HG02642 (cell line): ENCODE measurements at regions not wholly inside any gene's neighbourhood (a gene's known extent, or its start where the extent isn't known, plus 50 kb on each side); places are given as distances from the start of the nearest gene placed in this dataset.

Experiments used
- ATAC-seq: cut with Tn5 transposase; IDR thresholded peaks from one replicate; pipeline ENCODE4 v1.9.1; 2021; ENCODE audit warnings: mild to moderate bottlenecking; ENCODE audit not compliant: unreplicated experiment, poor library complexity

DNA sequence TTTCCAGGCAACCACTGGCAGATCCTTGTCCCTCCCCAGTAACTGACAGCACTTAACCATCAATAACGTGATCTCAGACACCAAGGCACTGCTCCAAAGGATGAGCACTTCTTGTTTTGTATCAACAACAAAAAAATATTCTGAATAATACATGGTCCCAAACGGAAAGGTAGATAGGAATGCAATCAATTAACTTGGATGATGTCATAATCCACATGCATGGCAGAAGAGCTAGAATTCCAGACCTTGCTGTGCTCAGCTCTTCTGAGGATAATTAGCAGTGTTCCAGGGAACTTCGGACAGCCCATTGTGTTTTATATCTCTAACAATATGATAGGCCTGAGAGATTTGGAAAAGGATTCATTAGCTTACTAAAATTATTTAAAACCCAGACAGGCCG is 288.4 kb upstream of the PCSK5 start:
- ATAC-seq: no peak

DNA sequence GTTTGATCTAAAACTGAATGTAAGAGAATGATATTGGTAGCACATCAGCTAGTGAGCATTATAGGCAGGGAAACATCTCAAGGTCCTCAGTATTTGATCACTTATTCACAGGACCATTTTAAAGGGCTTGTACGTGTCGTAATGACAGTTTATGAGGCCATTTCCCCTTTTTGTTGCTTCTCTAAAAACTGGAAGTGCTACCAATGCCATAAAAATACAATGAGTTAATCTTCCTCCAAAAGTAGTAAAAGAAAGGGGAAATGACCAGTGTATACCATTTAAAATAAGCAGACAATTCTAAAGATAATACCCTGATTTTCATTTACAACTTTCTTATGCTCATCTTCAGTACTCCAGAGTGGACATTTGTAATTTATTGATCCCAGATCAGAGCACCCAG is 285.8 kb upstream of the PCSK5 start:
- no peak for ATAC-seq

DNA sequence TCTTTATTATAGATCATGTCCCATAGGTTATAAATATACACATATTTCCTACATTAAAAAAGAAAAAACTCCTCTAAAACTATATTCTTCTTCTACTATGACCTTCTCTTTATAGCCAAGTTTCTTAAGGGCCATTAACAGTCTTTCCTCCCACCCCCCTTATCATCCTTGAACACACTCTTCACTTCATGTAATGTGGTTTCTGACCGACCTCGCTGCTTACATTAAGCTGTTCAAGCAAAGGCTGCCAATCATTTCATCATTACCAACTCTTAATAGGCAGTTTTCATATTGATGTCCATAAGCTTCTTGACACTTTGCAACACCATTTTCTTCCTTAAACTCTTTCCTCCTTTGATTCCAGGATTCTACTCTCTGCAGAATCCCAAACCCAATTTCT is 283.0 kb upstream of the PCSK5 start:
- ATAC-seq: no peak

DNA sequence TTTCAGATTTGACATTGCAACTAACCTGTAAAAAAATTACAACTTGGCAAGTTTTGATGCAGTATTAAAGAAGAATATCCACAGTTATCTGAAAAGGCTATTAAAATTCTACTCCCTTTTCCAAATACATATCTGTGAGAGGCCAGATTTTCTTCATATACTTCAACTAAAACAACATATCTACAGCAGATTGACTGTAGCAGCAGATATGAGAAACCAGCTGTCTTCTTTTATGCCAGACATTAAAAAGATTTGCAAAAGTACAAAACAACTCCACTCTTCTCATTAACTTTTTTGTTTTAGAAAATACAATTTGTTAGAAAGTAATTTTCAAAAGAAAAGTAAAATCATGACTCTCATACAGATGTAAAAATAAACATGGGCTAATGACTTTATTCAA is 281.1 kb upstream of the PCSK5 start:
- no peak for ATAC-seq

DNA sequence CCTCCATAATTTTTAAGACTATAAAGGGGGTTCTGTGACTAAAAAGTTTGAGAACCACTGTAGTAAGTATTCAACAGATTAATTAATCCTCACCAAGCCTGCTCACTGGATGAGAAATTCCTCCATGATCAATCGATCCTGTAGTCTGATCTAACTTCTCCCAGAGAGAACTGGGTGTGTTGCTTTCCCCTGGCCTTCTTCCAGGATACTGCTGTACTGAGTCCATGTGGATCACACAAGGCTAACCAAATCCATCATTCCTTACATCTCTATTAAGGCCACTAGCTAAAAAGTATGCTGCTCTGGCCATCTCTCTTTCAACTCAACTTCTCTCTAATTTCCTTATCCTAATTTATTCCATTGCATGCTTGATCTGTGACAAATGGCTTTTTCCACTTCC is 280.2 kb upstream of the PCSK5 start:
- ATAC-seq: no peak

DNA sequence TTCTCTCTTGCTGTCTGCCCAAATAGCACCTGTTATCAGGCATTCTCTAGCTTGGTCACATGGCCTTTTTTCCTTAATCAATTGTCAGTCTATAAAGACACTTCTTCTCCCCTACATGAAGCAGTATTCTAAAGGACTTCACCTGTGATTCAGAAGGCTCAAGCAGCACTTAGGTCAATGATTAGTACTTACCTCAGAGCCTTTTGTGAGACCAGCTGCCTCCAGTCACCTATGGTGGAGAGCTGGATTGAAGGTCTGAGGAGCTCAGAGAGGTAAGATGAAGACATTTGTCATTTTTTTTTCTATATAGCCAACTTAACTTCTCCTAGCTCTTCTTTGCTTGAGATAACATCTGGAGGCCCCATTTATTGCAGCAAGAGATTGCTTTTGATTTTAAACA is 278.3 kb upstream of the PCSK5 start:
- ATAC-seq: no peak

DNA sequence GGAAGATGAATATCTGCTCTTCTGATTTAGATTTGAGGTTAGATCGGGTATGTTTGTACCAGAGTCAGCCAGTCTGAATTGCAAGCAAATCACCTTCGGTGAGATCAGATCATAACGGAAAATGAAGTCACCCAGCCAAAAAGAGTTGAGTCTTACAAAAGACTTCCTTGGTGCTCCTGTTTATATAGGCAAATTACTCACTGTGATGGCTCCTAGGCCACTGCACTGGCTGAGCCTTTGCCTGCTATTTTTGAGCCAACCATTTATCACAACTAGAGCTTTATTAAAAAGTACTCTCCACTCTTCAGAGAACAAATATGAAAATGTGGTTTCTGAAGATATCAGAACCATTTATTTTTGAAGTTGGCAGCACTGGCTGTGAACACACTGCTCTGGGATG is 277.7 kb upstream of the PCSK5 start:
- no peak for ATAC-seq

DNA sequence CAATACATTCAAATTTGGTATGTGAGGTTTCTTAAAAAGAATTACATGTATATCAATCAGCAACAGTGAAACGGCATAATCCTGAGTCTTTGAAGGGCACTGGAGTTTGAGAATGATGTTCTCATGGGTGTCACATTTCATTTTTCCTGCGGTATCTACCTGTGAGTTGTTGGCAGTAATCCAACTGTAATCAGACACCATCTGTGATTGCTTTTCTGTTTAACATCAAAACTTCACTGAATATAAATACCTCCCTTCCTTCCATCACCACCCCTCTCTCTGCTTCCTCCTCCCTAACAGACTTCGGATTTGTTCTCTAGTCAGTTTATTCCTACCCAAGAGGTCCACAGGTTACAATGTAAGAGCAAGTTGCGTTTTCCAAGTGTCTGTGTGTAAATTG is 275.2 kb upstream of the PCSK5 start:
- no peak for ATAC-seq

DNA sequence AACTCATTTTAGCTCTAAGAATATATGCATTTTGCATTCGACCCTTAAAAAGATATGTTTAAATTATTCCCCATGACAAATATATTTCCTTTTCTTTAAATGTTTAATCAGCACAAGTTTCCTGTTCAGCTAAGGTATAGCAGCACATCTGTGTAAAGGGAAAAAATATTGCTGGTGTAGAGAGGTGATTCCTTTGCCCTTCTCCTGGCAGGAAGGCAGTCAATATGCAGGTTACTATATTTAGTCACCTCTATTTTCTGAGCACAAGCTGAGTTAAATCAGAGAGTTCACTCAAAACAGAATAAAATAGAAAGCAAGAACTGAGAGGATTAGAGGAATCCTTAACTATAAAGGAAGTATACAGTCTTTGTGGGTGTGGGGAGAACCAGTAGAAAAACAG is 274.4 kb upstream of the PCSK5 start:
- ATAC-seq: no peak

DNA sequence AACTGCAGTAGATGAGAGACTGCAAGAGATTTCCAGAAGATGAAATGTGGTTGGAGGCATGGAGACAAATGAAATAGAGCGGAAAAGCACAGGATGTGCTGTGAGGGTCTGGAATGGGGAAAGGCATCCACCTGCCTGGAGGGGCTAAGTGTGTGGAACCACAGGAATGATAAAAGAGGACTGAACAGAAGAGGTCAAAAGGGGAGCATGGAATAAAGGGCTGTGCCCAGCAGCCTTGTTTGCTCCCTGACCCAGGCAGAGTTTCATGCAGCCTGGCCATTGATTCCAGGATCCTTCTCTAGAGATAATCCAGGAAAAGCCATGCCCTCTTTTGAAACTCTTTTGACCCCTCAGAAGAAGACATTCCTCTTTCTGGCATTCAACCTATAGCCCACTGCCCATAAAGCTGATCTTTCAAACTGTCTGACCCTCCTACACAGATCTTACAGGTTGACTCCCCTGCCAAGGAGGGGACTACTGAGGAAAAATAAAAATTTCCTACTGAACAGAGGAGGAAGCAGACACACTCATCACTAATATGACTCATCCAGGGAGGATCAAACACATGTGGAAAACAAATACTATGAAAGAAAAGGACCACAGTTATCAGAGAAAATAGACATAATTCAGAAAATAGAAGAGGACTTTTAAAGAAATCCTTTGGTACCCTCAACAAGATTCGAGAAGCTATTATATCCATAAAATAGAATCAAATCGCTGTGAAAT is 273.5 kb upstream of the PCSK5 start:
- ATAC-seq: no peak

DNA sequence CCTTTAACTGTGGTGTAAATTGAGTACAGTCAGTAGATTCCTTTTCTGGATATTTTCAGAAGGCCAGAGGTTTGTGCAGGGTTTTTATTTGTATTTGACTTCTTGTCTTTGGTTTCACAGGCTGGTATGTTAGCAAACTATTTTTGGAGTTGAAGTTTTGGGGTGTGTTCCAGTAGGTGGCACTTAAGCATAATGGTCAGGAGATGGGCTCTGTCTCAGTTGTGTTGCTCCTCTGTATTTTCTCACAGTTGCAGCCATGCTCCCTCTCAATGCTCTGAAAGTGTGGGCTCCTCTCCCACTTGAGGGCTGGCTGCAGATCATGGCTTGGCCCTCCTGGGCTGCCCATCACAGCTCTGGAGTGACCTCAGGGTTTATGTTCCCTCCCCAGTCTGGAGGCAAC is 267.0 kb upstream of the PCSK5 start:
- ATAC-seq: no peak

DNA sequence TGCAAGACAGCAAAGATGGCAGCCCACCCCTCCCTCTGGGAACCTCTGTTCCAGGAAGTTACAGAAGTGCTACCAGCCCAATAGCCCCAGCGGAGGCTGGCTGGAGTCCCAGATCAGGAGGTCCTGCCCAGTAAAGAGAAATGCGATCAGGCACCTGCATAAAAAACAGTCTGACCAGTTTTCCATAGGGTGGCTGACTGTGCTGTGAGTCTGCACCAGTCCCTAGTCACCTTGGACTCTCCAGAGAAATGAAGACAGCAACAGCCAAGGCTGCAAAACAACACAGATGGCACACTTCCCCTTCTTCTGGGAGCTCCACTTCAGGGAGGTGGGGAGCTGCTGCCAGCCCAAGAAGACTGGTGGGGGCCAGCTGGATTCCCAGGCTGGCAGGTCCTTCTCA is 265.5 kb upstream of the PCSK5 start:
- no peak for ATAC-seq

DNA sequence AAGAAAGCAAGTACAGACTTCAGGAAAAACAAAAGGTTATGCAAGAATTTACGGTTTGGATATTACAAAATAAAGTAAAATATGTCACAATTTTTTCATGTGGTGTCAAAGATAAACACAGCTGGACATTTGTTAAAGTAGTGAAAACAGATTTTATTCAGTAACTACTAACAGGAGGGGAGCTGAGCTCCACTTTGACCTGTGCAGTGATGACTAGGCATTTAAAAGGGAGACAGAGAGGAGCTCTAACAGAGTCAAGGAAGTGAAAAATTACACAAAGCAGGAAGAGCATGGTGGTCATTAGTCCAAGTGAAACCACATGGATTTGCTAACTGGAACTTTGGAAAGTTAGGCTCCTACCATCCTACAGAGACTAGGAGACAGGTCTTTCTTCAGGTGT is 263.6 kb upstream of the PCSK5 start:
- ATAC-seq: no peak

DNA sequence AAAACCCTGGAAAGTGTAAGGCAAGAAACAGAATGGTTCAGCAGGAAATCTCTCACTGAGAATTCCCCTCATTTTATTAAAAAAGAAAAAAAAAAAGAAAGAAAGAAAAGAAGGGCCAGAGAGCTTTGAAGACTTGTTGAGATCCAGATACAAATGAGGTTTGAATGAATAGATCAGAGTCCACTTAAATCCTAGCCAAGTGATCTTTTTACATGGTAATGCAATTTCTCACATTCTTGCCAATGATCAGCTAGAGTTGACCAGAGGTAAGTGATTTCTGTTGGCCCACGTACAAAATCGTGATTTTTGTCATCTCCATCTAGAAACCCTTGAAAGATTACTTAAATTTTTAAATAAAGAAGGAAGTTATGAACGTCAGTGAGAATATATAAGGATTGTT is 261.5 kb upstream of the PCSK5 start:
- ATAC-seq: no peak

DNA sequence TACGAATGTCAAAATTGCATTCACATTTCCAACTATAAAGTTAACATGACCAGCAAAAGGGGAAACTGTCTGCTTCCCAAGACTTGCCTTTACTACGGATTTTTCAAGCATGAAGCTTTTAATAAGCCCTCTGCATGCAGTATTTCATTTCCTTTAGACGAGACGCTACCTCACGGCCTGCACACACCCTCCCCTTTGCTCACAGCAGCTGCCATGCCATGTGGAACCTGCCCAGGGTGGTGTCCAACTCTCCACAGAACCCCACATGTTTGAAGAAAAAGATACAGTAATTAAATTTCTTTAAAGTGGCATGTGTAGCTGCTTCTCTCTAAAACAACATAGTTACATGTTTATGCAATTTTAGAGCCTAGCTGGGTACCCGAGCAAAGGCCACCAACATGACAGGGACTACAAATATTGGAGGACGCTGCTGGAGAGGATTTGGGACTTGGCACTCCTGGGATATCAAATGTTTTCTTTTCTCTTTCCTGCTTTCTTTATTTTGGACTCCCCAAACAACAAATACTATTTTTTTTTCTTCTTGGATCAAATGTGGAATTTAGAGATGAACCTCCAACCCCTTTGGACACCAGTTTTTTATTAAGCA is 256.9 kb upstream of the PCSK5 start:
- no peak for ATAC-seq

DNA sequence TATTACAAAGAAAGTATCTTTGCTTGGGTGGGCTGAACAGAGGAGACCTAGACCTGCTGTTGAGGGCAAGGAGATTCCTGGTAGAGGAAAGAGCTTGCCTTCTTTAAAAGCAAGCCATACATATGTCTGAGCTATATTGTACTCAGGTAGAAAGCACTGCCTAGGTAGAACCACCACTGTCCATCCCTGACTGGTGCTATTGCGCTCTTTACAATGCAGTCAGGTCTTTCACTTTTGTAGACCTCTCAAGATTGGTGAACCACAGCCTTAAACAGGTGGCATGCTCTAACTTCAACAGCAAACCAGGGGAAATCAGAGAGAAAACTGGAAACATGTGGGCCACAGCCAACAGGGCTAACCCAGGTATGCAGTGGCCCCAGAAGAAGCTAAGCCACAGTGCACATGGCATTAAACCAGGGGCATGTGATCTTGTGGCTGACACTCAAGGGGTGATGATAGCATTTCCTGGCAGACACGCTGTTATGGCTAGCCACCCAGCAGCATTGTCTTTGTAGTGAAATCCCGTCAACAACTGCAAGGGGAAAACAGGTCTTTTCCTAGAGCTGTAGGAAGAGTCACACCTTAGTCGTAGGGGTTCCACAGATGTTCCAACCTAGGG is 253.9 kb upstream of the PCSK5 start:
- no peak for ATAC-seq

DNA sequence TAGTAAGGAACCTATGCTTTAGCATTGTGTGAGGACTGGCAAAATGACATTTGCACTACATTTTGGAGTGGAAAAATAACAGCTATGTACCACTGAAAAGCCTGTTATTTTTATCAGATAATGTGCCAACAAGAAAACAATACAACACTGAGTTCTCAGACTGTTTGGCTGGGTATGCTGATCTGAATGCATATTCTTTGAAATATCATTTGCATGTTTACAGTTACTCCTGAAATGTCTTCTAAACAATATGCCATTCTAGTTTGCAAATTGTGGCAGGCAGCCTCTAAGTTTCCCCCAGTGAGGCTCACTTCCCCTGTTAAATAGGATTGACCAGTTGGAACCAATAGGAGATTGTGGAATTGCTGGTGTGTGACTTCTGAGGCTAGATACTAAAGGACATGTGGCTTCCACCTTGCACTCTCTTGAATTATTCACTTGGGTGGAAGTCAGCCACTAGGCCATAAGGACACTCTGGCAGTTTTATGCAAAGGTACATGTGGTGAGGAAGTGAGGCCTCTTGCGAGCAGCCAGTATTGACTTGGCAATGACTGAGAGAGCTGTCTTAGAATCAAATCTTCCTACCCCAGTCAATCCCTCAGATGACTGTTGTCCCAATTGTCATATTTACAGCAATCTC is 250.4 kb upstream of the PCSK5 start:
- ATAC-seq: no peak

DNA sequence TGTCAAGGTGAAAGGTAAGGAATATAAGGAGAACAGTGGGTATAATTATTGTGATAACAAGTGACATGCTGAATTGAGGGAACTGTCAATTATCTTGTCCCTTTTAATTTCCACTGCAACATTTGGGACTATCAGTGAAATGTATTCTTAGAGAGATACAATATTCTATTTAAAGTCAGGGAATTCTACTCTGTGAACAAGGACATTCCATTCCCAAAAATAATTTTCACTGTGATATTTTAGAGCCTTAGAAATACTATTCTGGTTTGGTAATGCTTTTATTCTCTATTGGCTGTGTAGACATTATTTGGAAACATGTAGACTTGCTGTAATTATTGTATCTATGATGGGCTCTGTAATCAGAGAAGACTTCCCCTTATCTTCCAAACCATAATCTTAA is 248.0 kb upstream of the PCSK5 start:
- ATAC-seq: no peak

DNA sequence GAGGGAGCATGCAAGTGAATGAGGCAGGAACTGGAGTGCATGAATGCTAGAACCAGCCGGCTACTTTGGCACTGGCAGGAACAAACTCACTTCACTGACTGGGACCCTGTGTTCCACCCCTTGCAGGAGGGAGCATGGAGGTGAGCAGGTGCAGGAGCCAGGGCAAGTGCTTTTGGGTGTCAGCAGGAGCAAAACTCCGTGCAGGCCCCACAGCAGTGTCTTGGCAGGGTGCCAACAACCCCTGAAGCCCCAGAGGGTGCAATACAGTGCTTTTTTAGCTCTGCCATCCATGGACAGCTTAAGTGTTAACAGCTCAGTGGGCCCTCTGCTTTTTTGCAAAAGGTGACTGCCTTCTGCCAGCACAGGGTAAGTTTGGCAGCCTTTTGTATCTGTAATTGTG is 245.8 kb upstream of the PCSK5 start:
- ATAC-seq: no peak

DNA sequence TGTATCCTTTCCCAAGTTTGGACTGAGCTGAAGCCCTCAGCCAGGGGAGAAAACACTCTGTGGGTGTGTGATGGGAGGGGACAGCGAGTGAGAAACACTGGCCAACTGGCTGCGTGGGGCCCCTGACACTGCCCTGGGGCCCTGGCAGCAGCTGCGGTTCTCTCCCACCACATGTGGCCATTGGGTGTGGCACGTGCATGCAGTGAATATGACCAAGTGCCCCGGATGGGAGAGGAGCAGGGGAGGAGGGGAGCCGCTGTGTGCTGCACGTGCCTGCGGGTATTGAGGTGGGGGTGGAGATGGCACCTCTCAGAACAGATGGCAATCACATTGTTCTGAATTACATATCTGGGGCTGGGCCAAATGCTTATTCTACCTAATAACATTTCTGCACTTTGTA is 242.4 kb upstream of the PCSK5 start:
- ATAC-seq: no peak

DNA sequence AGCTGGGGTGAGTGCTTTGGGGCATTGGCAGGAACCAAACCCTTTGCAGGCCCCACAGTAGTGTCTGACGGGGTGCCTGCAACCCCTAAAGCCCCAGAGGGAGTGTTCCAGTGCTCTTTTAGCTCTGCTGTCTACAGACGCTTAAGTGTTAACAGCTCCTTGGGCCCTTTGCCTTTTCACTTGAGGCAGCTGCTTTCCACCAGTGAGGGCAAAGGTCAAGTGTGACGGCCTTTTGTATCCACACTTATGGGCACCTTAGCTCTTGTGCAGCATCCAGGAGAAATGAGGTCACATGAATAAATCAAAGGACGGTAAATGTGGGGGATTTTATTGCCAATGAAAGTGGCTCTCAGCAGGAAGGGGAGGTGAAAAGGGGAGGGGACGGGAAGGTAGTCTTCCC is 241.4 kb upstream of the PCSK5 start:
- no peak for ATAC-seq

DNA sequence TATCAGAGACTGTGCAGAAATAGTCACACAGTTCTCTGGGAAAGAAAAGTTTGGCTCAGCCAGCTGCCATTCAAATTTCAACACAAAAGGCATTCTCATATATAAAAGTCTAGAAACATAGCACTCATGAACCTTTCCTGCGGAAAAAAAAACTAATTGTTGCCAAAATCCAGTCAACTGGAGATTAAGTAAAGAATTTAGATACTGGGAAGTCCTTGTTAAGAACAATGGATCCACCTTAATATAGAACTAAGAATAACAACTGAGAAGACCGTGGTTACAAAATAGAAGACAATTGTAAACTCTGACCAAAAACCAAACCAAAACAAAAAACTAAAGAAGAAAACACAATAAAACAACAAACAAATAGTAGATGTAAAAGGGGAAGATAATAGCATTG is 238.8 kb upstream of the PCSK5 start:
- no peak for ATAC-seq
